NCI-H774 (cell line): ENCODE measurements at regions not wholly inside any gene's neighbourhood (a gene's known extent, or its start where the extent isn't known, plus 50 kb on each side); places are given as distances from the start of the nearest gene placed in this dataset.
"Not testable (repeated sequence)": the region's sequence is repeated elsewhere in the genome, so short reads cannot be mapped to it uniquely, and the experiment has no call there.

Experiments used
- DNase-seq: peaks from one replicate; lab custom pipeline; 2025; lab: John Stamatoyannopoulos, UW

GRCh38 chr1:30151119-30151518 lies 572.3 kb downstream of the MATN1 start:
- DNase-seq, result no peak

- DNase-seq, result no peak
Measured at GRCh38 chr1:30149226-30149625, 574.2 kb downstream of the MATN1 start.

GRCh38 chr1:30148676-30149075 lies 574.7 kb downstream of the MATN1 start:
- DNase-seq, result no peak

GRCh38 chr1:30147188-30147587 lies 576.2 kb downstream of the MATN1 start:
- no peak for DNase-seq

- no peak for DNase-seq
Measured at GRCh38 chr1:30146448-30146847, 576.9 kb downstream of the MATN1 start.

GRCh38 chr1:30145723-30146303 lies 577.6 kb downstream of the MATN1 start:
- no peak for DNase-seq

GRCh38 chr1:30144831-30145230 lies 578.6 kb downstream of the MATN1 start:
- DNase-seq, result no peak

- DNase-seq, result no peak
Measured at GRCh38 chr1:30143517-30143916, 579.9 kb downstream of the MATN1 start.

GRCh38 chr1:30140566-30140965 lies 582.8 kb downstream of the MATN1 start:
- DNase-seq, result no peak

- DNase-seq, result no peak
Measured at GRCh38 chr1:30138891-30139290, 584.5 kb downstream of the MATN1 start.

GRCh38 chr1:30137001-30137400 lies 586.4 kb downstream of the MATN1 start:
- no peak for DNase-seq

- no peak for DNase-seq
Measured at GRCh38 chr1:30135698-30136097, 587.7 kb downstream of the MATN1 start.

- no peak for DNase-seq
Measured at GRCh38 chr1:30134466-30135217, 588.7 kb downstream of the MATN1 start.

- DNase-seq, result no peak
Measured at GRCh38 chr1:30133414-30134055, 589.9 kb downstream of the MATN1 start.

- no peak for DNase-seq
Measured at GRCh38 chr1:30132602-30133286, 590.6 kb downstream of the MATN1 start.

GRCh38 chr1:30130566-30130965 lies 592.8 kb downstream of the MATN1 start:
- not testable (repeated sequence) for DNase-seq

- DNase-seq, result no peak
Measured at GRCh38 chr1:30130099-30130498, 593.3 kb downstream of the MATN1 start.

- DNase-seq, result no peak
Measured at GRCh38 chr1:30129421-30130055, 593.8 kb downstream of the MATN1 start.

GRCh38 chr1:30129001-30129408 lies 594.4 kb downstream of the MATN1 start:
- DNase-seq, result no peak

GRCh38 chr1:30126848-30127247 lies 596.5 kb downstream of the MATN1 start:
- no peak for DNase-seq

- no peak for DNase-seq
Measured at GRCh38 chr1:30125821-30126170, 597.6 kb downstream of the MATN1 start.
